ENCODE measurements at regions not wholly inside any gene's neighbourhood (a gene's known extent, or its start where the extent isn't known, plus 50 kb on each side); places are given as distances from the start of the nearest gene placed in this dataset.

- Histone ChIP-seq H3K27me3 (peaks cover 57% of the 10 kb centered on the region), H3K4me1 (ENCODE audit: control insufficient read depth in 1 of 2, insufficient read depth in 1 of 2, low read depth in 1 of 2, low read length in 1 of 2) (no peaks in the 10 kb centered on the region), H3K4me3 (ENCODE audit: low read depth in 1 of 2, low read length in 1 of 2) (no peak overlapping the region), H3K27ac (no peak overlapping the region), H3K9me3 (no peaks in the 10 kb centered on the region), H3K36me3 (no peaks in the 10 kb centered on the region)
- TF ChIP-seq CTCF (IDR thresholded peaks at IDR 0.05): no peak
These were observed 115.5 kb upstream of the ALDH1A3 start for GRCh38 chr15:100763835-100764750.

- no peak for TF ChIP-seq CTCF (IDR thresholded peaks at IDR 0.05)
- Histone ChIP-seq H3K9me3 (no peaks in the 10 kb centered on the region), H3K4me1 (ENCODE audit: control insufficient read depth in 1 of 2, insufficient read depth in 1 of 2, low read depth in 1 of 2, low read length in 1 of 2) (no peaks in the 10 kb centered on the region), H3K27me3 (peaks cover 49% of the 10 kb centered on the region), H3K4me3 (ENCODE audit: low read depth in 1 of 2, low read length in 1 of 2) (no peak overlapping the region), H3K36me3 (no peaks in the 10 kb centered on the region), H3K27ac (no peak overlapping the region)
These were observed 114.7 kb upstream of the ALDH1A3 start for GRCh38 chr15:100764778-100765466.

GRCh38 chr15:100765467-100766241, 114.0 kb upstream of the ALDH1A3 start:
- H3K27ac ChIP-seq: no peak overlapping the region

GRCh38 chr15:100766243-100767000, 113.2 kb upstream of the ALDH1A3 start:
- Histone ChIP-seq H3K4me1 (ENCODE audit: control insufficient read depth in 1 of 2, insufficient read depth in 1 of 2, low read depth in 1 of 2, low read length in 1 of 2) (no peaks in the 10 kb centered on the region), H3K36me3 (no peaks in the 10 kb centered on the region), H3K9me3 (no peaks in the 10 kb centered on the region), H3K27me3 (peaks cover 36% of the 10 kb centered on the region), H3K4me3 (ENCODE audit: low read depth in 1 of 2, low read length in 1 of 2) (no peak overlapping the region), H3K27ac (no peak overlapping the region)
- TF ChIP-seq CTCF (IDR thresholded peaks at IDR 0.05): no peak

More at GRCh38 chr15:100765467-100766241, 114.0 kb upstream of the ALDH1A3 start:
- H3K27me3 ChIP-seq: peaks cover 42% of the 10 kb centered on the region
- no peak for TF ChIP-seq CTCF (IDR thresholded peaks at IDR 0.05)
- H3K36me3 ChIP-seq: no peaks in the 10 kb centered on the region
- no peak overlapping the region for H3K4me3 ChIP-seq (ENCODE audit: low read depth in 1 of 2, low read length in 1 of 2)
- H3K4me1 ChIP-seq (ENCODE audit: control insufficient read depth in 1 of 2, insufficient read depth in 1 of 2, low read depth in 1 of 2, low read length in 1 of 2): no peaks in the 10 kb centered on the region
- no peaks in the 10 kb centered on the region for H3K9me3 ChIP-seq

All from neutrophil (primary cell).